HL-60/S4 treated with phorbol 12-myristate 13-acetate at 8.2 ng/mL for 4 days and 3 days (cell line): ENCODE measurements at regions not wholly inside any gene's neighbourhood (a gene's known extent, or its start where the extent isn't known, plus 50 kb on each side); places are given as distances from the start of the nearest gene placed in this dataset.
"Not testable (repeated sequence)": the region's sequence is repeated elsewhere in the genome, so short reads cannot be mapped to it uniquely, and the experiment has no call there.

Experiments used
- in situ Hi-C: fragments of 300-500 bp; cut with MboI; formaldehyde crosslinking; loops from 2 replicates; pipeline ENCODE4 v1.15.0; 2022; ENCODE audit warnings: low sequenced_read_pairs

DNA sequence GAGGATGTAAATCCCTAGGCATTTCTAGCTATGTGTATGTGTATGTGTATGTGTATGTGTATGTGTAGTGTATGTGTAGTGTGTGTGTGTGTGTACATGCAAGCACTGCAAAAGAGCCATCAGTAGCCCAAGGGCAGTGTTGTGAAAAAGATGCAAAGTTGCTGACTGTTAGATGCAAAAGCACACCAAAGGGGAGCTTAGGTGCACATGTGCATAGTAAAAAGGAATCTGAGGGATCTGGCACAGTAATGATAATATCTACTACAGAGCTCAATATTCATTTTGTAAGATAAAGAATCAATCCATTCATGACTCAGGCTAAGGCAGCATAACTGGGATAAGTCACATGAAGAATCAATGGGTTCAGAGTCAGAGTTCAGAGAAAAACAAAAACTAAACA is 80.2 kb downstream of the TMEM47 start:
- in situ Hi-C loops: no loop called here

GRCh38 chrX:34565981-34566380 is 91.1 kb downstream of the TMEM47 start:
- in situ Hi-C loops: no loop called here

- in situ Hi-C loops: no loop called here
Measured at GRCh38 chrX:34563804-34564203, 93.3 kb downstream of the TMEM47 start.

GRCh38 chrX:34563061-34563460 is 94.0 kb downstream of the TMEM47 start:
- in situ Hi-C loops: no loop called here

GRCh38 chrX:34562006-34562405 is 95.1 kb downstream of the TMEM47 start:
- in situ Hi-C loops: no loop called here

GRCh38 chrX:34560180-34560579 is 96.9 kb downstream of the TMEM47 start:
- in situ Hi-C loops: no loop called here

DNA sequence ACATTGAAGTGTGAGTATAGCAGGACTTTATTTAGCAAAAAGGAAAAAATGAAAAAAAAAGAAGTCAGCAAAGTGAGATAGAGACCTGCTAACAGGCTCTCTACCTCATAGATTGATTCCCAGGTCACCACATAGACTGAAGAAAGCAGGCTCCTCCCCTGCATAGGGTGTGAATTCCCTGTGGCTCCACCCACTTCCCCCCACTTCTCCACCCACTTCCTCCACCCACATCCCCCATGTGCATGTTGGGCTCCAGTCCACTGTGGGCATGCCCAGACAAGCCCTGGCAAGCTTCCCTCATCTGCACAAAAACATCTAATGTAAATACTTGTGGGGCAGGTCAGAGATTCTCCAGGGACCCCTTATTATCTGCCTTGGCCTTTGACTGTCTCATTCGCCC is 97.8 kb downstream of the TMEM47 start:
- in situ Hi-C loops: no loop called here

GRCh38 chrX:34557733-34558132 is 99.4 kb downstream of the TMEM47 start:
- in situ Hi-C loops: no loop called here

DNA sequence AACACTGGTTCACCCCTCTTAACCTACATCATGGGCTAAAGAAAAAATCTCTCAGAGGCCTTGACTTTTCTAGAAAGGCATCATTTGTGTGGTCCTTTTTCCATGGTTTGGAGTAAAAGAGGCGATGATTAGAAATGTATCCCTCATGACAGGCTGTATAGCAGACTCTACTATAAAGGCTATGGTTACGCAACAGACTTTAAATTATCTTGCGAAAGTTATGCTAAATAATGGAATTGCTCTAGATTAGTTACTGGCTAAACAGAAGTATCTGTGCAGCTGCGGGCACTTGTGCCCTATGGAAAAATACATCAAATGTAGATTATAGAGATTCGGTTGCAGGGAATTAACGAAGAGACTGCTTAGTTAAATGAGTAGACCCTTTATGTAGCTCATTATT is 101.6 kb downstream of the TMEM47 start:
- in situ Hi-C loops: no loop called here

DNA sequence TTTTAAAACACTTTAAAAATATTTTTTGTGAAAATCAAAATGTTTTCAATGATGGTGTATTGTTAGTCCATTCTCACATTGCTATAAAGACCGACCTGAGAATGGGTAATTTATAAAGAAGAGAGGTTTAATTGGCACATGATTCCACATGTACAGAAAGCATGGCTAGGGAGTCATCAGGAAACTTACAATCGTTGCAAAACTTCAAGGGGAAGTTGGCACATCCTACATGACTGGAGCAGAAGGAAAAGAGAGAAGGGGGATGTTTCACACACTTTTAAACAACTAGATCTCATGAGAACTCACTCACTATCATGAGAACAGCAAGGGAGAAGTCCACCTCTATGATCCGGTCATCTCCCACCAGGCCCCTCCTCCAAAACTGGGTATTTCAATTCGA is 110.7 kb downstream of the TMEM47 start:
- in situ Hi-C loops: no loop called here

- in situ Hi-C loops: no loop called here
Measured at GRCh38 chrX:34528081-34528480, 129.0 kb downstream of the TMEM47 start.

GRCh38 chrX:34521563-34521962 is 135.5 kb downstream of the TMEM47 start:
- in situ Hi-C loops: no loop called here

GRCh38 chrX:34509394-34509793 is 147.7 kb downstream of the TMEM47 start:
- in situ Hi-C loops: no loop called here

DNA sequence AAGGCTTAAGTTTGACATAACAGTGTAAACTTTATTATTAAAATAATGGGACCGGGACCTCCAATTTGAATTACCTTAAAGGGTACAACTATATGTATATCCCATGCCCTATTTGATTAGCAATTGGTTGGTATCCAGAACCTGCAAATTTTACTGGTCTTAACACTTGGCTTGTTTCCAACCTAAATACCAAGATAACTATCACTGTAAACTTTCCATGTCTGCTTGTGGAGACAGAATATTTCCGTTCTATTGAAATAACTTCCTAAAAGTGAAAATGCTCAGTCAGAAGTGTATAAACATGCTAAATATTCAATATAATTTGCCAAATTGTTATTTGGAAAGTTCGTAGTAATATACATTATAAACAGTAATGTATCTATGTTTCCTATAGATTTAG is 154.0 kb downstream of the TMEM47 start:
- in situ Hi-C loops: no loop called here

DNA sequence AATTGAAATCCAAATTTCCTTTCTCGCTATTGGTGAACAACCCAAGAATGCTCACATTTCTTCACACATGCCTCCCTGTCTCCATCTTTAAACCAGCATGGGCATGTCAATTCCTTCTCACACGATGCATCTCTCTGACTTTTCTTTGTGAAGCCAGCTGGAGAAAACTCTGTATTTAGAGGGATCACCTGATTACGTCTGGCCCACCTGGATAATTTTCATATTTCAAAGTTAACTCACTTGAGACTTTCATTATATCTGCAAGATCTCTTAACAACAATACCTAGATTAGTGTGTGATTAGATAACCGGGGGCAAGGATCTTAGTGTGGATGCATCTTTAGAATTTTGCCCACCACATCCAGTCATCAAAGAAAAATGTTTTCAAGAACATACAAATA is 164.0 kb downstream of the TMEM47 start:
- in situ Hi-C loops: no loop called here

GRCh38 chrX:34491126-34491525 is 166.0 kb downstream of the TMEM47 start:
- in situ Hi-C loops: no loop called here

- in situ Hi-C loops: no loop called here
Measured at GRCh38 chrX:34487364-34487763, 169.7 kb downstream of the TMEM47 start.

DNA sequence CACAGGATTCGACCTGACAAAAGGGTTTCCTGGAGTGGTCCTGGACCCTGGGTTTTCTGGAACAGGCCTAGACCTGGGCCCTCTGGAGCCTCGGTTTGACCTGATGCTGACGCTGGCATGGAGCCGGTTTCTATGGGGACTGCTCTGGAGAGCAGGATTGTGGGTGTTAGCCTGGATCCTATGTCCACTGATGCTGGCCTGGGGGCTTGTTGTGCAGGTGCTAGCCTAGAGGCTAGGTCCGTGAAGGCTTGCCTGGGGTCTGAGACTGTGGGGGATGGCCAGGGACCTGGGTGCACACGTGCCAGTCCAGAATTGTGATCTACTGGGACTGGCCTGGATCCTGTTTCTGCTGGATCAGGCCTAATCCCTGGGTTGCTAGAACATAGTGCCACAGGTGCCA is 173.1 kb downstream of the TMEM47 start:
- in situ Hi-C loops: no loop called here

DNA sequence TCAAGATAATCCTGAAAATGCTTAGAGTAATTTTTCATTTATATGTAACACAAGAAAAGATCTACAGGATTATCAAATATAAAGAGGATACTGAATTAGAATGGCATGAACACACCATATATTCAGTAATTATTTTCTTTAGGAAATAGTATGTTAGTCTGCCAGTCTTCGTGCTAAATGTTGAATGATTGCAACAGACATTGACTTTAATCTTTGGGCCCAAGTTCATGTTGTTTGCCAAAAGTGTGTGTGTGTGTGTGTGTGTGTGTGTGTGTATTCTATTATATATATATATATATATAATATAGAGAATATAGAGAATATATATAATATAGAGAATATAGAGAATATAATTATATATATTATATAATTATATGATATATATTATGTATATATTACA is 186.6 kb downstream of the TMEM47 start:
- in situ Hi-C loops: no loop called here

- in situ Hi-C loops: no loop called here
Measured at GRCh38 chrX:34467437-34467836, 189.6 kb downstream of the TMEM47 start.

- in situ Hi-C loops: not testable (repeated sequence)
Measured at GRCh38 chrX:34463220-34463619, 193.9 kb downstream of the TMEM47 start.

DNA sequence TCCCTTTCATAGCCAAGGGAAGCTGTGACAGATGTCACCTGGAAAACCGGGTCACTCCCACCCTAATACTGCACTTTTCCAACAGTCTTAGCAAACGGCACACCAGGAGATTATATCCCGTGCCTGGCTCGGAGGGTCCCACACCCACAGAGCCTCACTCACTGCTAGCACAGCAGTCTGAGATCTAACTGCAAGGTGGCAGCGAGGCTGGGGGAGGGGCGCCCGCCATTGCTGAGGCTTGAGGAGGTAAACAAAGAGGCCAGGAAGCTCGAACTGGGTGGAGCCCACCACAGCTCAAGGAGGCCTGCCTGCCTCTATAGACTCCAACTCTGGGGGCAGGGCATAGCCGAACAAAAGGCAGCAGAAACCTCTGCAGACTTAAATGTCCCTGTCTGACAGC is 199.2 kb downstream of the TMEM47 start:
- in situ Hi-C loops: not testable (repeated sequence)

DNA sequence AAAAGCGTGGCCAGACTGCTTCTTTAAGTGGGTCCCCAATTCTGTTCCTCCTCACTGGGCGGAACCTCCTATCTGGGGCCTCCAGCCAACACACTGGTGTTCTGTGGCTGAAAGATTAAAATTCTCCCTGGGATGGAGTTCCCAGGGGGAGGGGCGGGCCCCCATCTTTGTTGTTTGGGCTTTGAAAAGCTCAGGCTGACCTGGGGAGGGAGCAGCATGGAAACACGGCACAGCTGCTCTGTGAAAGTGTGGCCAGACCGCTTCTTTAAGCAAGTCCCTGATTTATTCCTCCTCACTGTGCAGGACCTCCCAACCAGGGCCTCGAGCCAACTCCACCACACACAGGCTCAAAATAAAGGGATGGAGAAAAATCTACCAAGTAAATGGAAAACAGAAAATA is 219.5 kb downstream of the TMEM47 start:
- in situ Hi-C loops: no loop called here

DNA sequence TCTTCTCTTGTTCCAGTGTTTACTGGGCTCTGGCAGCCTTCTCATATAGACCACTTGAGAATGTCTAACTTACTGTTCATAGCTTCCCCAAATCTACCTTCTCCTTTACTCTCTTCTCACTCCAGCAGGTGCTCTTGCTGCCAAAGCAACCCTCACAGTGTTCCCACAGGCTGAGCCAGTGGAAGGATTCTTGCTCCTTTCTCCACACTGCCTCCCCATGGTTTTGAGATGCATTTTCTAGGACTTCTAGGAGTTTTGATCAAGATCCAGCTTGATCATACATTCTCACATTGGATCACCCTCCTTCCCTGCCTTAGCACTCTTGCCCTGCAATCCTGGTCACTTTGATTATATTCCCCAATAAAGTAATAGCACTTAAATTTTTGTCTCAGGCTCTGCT is 230.8 kb downstream of the TMEM47 start:
- in situ Hi-C loops: no loop called here
